Esophagus squamous epithelium (tissue), 5 donors: ENCODE measurements at regions not wholly inside any gene's neighbourhood (a gene's known extent, or its start where the extent isn't known, plus 50 kb on each side); places are given as distances from the start of the nearest gene placed in this dataset.

Source experiments
- DNase-seq: peaks from one replicate; lab custom pipeline; 2025; lab: John Stamatoyannopoulos, UW
- H3K27ac ChIP-seq, 4 donors: fragments of 200-600 bp; sonication (generic); one replicate each; pipeline ENCODE4 v1.5.1; 2016 to 2019; ENCODE audit warnings: mild to moderate bottlenecking in 1 of 4
- H3K27me3 ChIP-seq, 4 donors: fragments of 200-600 bp; sonication (generic); 1 replicate in 3 of 4; 2 replicates in 1 of 4; pipeline versions ENCODE4 v1.5.1 to v1.6.0; 2017 to 2021; ENCODE audit warnings: antibody characterized with exemption in 1 of 4
- H3K36me3 ChIP-seq, 3 donors: fragments of 200-600 bp; sonication (generic); one replicate each; pipeline ENCODE4 v1.5.1; 2016 to 2019
- H3K4me1 ChIP-seq, 3 donors: fragments of 200-600 bp; sonication (generic); one replicate each; pipeline ENCODE4 v1.5.1; 2017 to 2019
- H3K4me3 ChIP-seq, 4 donors: fragments of 200-600 bp; sonication (generic); 1 replicate in 3 of 4; 2 replicates in 1 of 4; pipeline ENCODE4 v1.5.1; 2016 to 2019; ENCODE audit warnings: mild to moderate bottlenecking in 2 of 4, moderate library complexity in 1 of 4
- H3K9me3 ChIP-seq, 3 donors: fragments of 200-600 bp; sonication (generic); one replicate each; pipeline ENCODE4 v1.5.1; 2016 to 2019
- CTCF ChIP-seq, 6 experiments: fragments of 450-650 bp in 4 of 6; fragments of 200-600 bp in 2 of 6; sonication (generic) in 2 of 6; IDR thresholded peaks; one replicate each; pipeline ENCODE4 v1.5.1; 2016 to 2019; ENCODE audit warnings: antibody characterized with exemption in 6 of 6, mild to moderate bottlenecking in 4 of 6, moderate library complexity in 4 of 6
- POLR2A ChIP-seq, 4 donors: fragments of 450-650 bp; IDR thresholded peaks; one replicate each; pipeline ENCODE4 v1.6.1; 2017; ENCODE audit warnings: antibody characterized with exemption in 4 of 4, mild to moderate bottlenecking in 4 of 4, moderate library complexity in 3 of 4
- WGBS, 2 donors: methylation state at CpG; one replicate each; pipeline ENCODE4 v1.1.5; 2018; 5-methylcytosine and 5-hydroxymethylcytosine counted together
- intact Hi-C: fragments of 100-400 bp; cut with DNase I; formaldehyde crosslinking; loops from one replicate; pipeline ENCODE4 v1.15.0; 2022
- donor health status: DM: yes; HTN: yes; CAD: no.

- TF ChIP-seq POLR2A (IDR thresholded peaks at IDR 0.05) (no peak), CTCF (IDR thresholded peaks at IDR 0.05) (no peak)
- 67 to 70% methylated on average over 6 of the region's 6 CpGs for WGBS, 2 donors
- no peak overlapping the region for H3K4me3 ChIP-seq
- H3K27ac ChIP-seq, result no peak overlapping the region
- intact Hi-C loops, result no loop called here
- H3K36me3 ChIP-seq, result no peaks in the 10 kb centered on the region
- H3K4me1 ChIP-seq, result peaks cover 0 to 24% (median 16%) of the 10 kb centered on the region in 3 donors
- H3K9me3 ChIP-seq, result no peaks in the 10 kb centered on the region
- H3K27me3 ChIP-seq, result no peaks in the 10 kb centered on the region
- no peak for DNase-seq
These were observed 283.6 kb downstream of the TMX3 start for GRCh38 chr18:68431111-68431921.

- peaks cover 0 to 24% (median 16%) of the 10 kb centered on the region in 3 donors for H3K4me1 ChIP-seq
- no peak for DNase-seq
- H3K36me3 ChIP-seq, result no peaks in the 10 kb centered on the region
- no peaks in the 10 kb centered on the region for H3K27me3 ChIP-seq
- TF ChIP-seq CTCF (IDR thresholded peaks at IDR 0.05) (no peak), POLR2A (IDR thresholded peaks at IDR 0.05) (no peak)
- H3K27ac ChIP-seq, result no peak overlapping the region
- WGBS, 2 donors, result 17 to 47% methylated on average over 2 of the region's 2 CpGs
- intact Hi-C loops, result no loop called here
- H3K9me3 ChIP-seq, result no peaks in the 10 kb centered on the region
- no peak overlapping the region for H3K4me3 ChIP-seq
These were observed 285.1 kb downstream of the TMX3 start for GRCh38 chr18:68429841-68430240.

GRCh38 chr18:68429111-68429510 lies 285.8 kb downstream of the TMX3 start:
- H3K36me3 ChIP-seq, result no peaks in the 10 kb centered on the region
- H3K27me3 ChIP-seq, result no peaks in the 10 kb centered on the region
- no peaks in the 10 kb centered on the region for H3K9me3 ChIP-seq
- no peak for DNase-seq
- WGBS, 2 donors, result 78 to 89% methylated on average over 6 of the region's 6 CpGs
- H3K27ac ChIP-seq, result no peak overlapping the region
- intact Hi-C loops, result no loop called here
- peaks cover 0 to 24% (median 16%) of the 10 kb centered on the region in 3 donors for H3K4me1 ChIP-seq
- no peak overlapping the region for H3K4me3 ChIP-seq
- TF ChIP-seq POLR2A (IDR thresholded peaks at IDR 0.05) (no peak), CTCF (IDR thresholded peaks at IDR 0.05) (no peak)

- Histone ChIP-seq H3K4me1 (peaks cover 0 to 24% (median 16%) of the 10 kb centered on the region in 3 donors), H3K36me3 (no peaks in the 10 kb centered on the region), H3K9me3 (no peaks in the 10 kb centered on the region), H3K27me3 (no peaks in the 10 kb centered on the region), H3K27ac (no peak overlapping the region), H3K4me3 (no peak overlapping the region)
- DNase-seq, result no peak
- WGBS, 2 donors, result 51 to 52% methylated on average over 2 of the region's 2 CpGs
- TF ChIP-seq CTCF (IDR thresholded peaks at IDR 0.05) (no peak), POLR2A (IDR thresholded peaks at IDR 0.05) (no peak)
- intact Hi-C loops, result no loop called here
These were observed 286.2 kb downstream of the TMX3 start for GRCh38 chr18:68428661-68429060.

- intact Hi-C loops, result no loop called here
- Histone ChIP-seq H3K9me3 (no peaks in the 10 kb centered on the region), H3K4me1 (peaks cover 0 to 24% (median 16%) of the 10 kb centered on the region in 3 donors), H3K27ac (no peak overlapping the region), H3K27me3 (no peaks in the 10 kb centered on the region), H3K36me3 (no peaks in the 10 kb centered on the region), H3K4me3 (no peak overlapping the region)
- 27 to 40% methylated on average over 2 of the region's 2 CpGs for WGBS, 2 donors
- no peak for DNase-seq
- TF ChIP-seq CTCF (IDR thresholded peaks at IDR 0.05), result no peak
- TF ChIP-seq POLR2A (IDR thresholded peaks at IDR 0.05), result no peak
These were observed 286.9 kb downstream of the TMX3 start for GRCh38 chr18:68427951-68428401.
